Mesenchymal stem cell (in vitro differentiated cells and primary cell): ENCODE measurements at regions not wholly inside any gene's neighbourhood (a gene's known extent, or its start where the extent isn't known, plus 50 kb on each side); places are given as distances from the start of the nearest gene placed in this dataset.
"Not testable (repeated sequence)": the region's sequence is repeated elsewhere in the genome, so short reads cannot be mapped to it uniquely, and the experiment has no call there.

Experiments
- DNase-seq: peaks from one replicate; pipeline ENCODE4 v3.0.0-alpha.2; 2013
- H2AFZ ChIP-seq: one replicate; pipeline ENCODE4 v1.6.1; 2013; ENCODE audit warnings: low read depth, mild to moderate bottlenecking, control low read depth, inconsistent platforms, low read length, moderate library complexity
- H2AK5ac ChIP-seq: 2 replicates; pipeline ENCODE4 v1.6.1; 2013; ENCODE audit warnings: low read length, moderate library complexity, mild to moderate bottlenecking, inconsistent platforms; ENCODE audit not compliant: severe bottlenecking
- H2BK120ac ChIP-seq: one replicate; pipeline ENCODE4 v1.6.1; 2013; ENCODE audit warnings: low read depth, mild to moderate bottlenecking, inconsistent platforms, low read length, moderate library complexity
- H2BK12ac ChIP-seq, 2 experiments: one replicate each; pipeline ENCODE4 v1.6.1; 2013; ENCODE audit warnings: inconsistent platforms in 2 of 2, low read length in 2 of 2, mild to moderate bottlenecking in 2 of 2, moderate library complexity in 2 of 2, control low read depth in 1 of 2
- H2BK15ac ChIP-seq: one replicate; pipeline ENCODE4 v1.6.1; 2013; ENCODE audit warnings: mild to moderate bottlenecking, low read depth, inconsistent platforms; ENCODE audit not compliant: poor library complexity, severe bottlenecking
- H2BK5ac ChIP-seq: 2 replicates; pipeline ENCODE4 v1.6.1; 2013; ENCODE audit warnings: low read depth, mild to moderate bottlenecking, low read length, control low read depth, inconsistent platforms; ENCODE audit not compliant: poor library complexity, severe bottlenecking
- H3K14ac ChIP-seq, 2 experiments: one replicate each; pipeline ENCODE4 v1.6.1; 2013; ENCODE audit warnings: inconsistent platforms in 2 of 2, low read length in 2 of 2, control low read depth in 1 of 2, mild to moderate bottlenecking in 1 of 2, moderate library complexity in 1 of 2
- H3K18ac ChIP-seq, 2 experiments: one replicate each; pipeline ENCODE4 v1.6.1; 2013; ENCODE audit warnings: inconsistent platforms in 2 of 2, low read length in 2 of 2, control low read depth in 1 of 2, low read depth in 1 of 2, mild to moderate bottlenecking in 1 of 2
- H3K23ac ChIP-seq, 2 experiments: one replicate each; pipeline ENCODE4 v1.6.1; 2013; ENCODE audit warnings: inconsistent platforms in 2 of 2, low read length in 2 of 2, mild to moderate bottlenecking in 2 of 2, moderate library complexity in 2 of 2, control low read depth in 1 of 2
- H3K27ac ChIP-seq: 2 replicates; pipeline ENCODE4 v1.5.1; 2013; ENCODE audit warnings: mild to moderate bottlenecking, moderate library complexity, low read length, control low read depth, inconsistent platforms; ENCODE audit not compliant: poor library complexity, severe bottlenecking
- H3K27me3 ChIP-seq, 2 experiments: 2 replicates each; pipeline versions ENCODE4 v1.6.1 to v1.7.0; 2013; ENCODE audit warnings: low read length in 2 of 2, mild to moderate bottlenecking in 2 of 2, moderate library complexity in 2 of 2, control low read depth in 1 of 2, inconsistent platforms in 1 of 2; ENCODE audit not compliant: control insufficient read depth in 1 of 2, insufficient read depth in 1 of 2
- H3K36me3 ChIP-seq, 2 experiments: 2 replicates each; pipeline versions ENCODE4 v1.6.1 to v1.7.0; 2013; ENCODE audit warnings: low read length in 2 of 2, control low read depth in 1 of 2, inconsistent platforms in 1 of 2, low read depth in 1 of 2, mild to moderate bottlenecking in 1 of 2; ENCODE audit not compliant: insufficient read depth in 2 of 2, control insufficient read depth in 1 of 2
- H3K4ac ChIP-seq, 2 experiments: one replicate each; pipeline ENCODE4 v1.6.1; 2013; ENCODE audit warnings: inconsistent platforms in 2 of 2, low read length in 2 of 2, mild to moderate bottlenecking in 2 of 2, moderate library complexity in 2 of 2, control low read depth in 1 of 2, low read depth in 1 of 2
- H3K4me1 ChIP-seq: 2 replicates; pipeline ENCODE4 v1.6.1; 2013; ENCODE audit warnings: low read depth, low read length, control low read depth; ENCODE audit not compliant: control insufficient read depth, insufficient read depth
- H3K4me2 ChIP-seq: 2 replicates; pipeline ENCODE4 v1.6.1; 2013; ENCODE audit warnings: low read length, mild to moderate bottlenecking, inconsistent platforms; ENCODE audit not compliant: poor library complexity, severe bottlenecking
- H3K4me3 ChIP-seq, 2 experiments: 2 replicates each; pipeline versions ENCODE4 v1.5.1 to v1.7.0; 2013; ENCODE audit warnings: low read length in 2 of 2, mild to moderate bottlenecking in 2 of 2, control low read depth in 1 of 2, low read depth in 1 of 2; ENCODE audit not compliant: insufficient read depth in 1 of 2
- H3K79me1 ChIP-seq: replicated peaks from 2 replicates; pipeline ENCODE4 v1.6.1; 2013; ENCODE audit warnings: mild to moderate bottlenecking, control low read depth, low read length, inconsistent platforms; ENCODE audit not compliant: poor library complexity, severe bottlenecking
- H3K9ac ChIP-seq: 2 replicates; pipeline ENCODE4 v1.7.0; 2013; ENCODE audit warnings: mild to moderate bottlenecking, low read length, moderate library complexity
- H3K9me3 ChIP-seq: 2 replicates; pipeline ENCODE4 v1.7.0; 2013; ENCODE audit warnings: mild to moderate bottlenecking, low read length; ENCODE audit not compliant: control insufficient read depth
- H4K8ac ChIP-seq: one replicate; pipeline ENCODE4 v1.6.1; 2013; ENCODE audit warnings: inconsistent platforms, mild to moderate bottlenecking, low read length, moderate library complexity
- H4K91ac ChIP-seq: one replicate; pipeline ENCODE4 v1.6.1; 2013; ENCODE audit warnings: mild to moderate bottlenecking, low read length, inconsistent platforms
- WGBS: methylation state at CpG from one replicate; pipeline ENCODE4 v1.1.7; 2013; ENCODE audit warnings: mixed read lengths; 5-methylcytosine and 5-hydroxymethylcytosine counted together

DNA sequence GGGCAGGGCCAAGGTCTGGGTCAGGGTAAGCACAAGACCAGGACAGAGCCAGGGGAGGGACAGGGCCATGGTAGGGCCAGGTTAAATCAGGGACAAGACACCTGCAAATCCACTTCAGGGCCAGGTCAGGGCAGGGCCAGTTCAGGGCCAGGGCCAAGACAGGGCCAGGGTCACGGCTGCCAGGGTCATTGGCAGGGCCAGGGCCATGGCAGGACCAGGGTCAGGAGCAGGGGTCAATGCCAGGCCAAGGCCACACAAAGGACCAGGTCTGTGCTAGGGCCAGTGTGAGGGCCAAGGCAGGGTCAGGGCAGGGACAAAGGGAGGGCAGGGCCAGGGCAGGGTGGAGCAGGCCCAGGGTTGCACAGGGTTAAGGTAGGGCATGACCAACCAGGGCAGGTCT is 399.2 kb downstream of the GOLGA6L6 start:
- not testable (repeated sequence) for H3K14ac ChIP-seq, H2BK5ac ChIP-seq, H3K4me1 ChIP-seq, H3K9me3 ChIP-seq, H4K8ac ChIP-seq, H2BK120ac ChIP-seq, H3K4me2 ChIP-seq, H2BK12ac ChIP-seq, H3K18ac ChIP-seq, H3K23ac ChIP-seq, H2AFZ ChIP-seq, H3K36me3 ChIP-seq, H3K27me3 ChIP-seq, H2BK15ac ChIP-seq, DNase-seq, H3K9ac ChIP-seq, H3K27ac ChIP-seq, H3K79me1 ChIP-seq, H4K91ac ChIP-seq, H2AK5ac ChIP-seq, H3K4me3 ChIP-seq, H3K4ac ChIP-seq
- no CpG with 5 or more reads among the region's 1 CpG for WGBS

- H3K4me3 ChIP-seq, H3K27ac ChIP-seq, H3K9me3 ChIP-seq, H3K18ac ChIP-seq, H2AFZ ChIP-seq, H3K27me3 ChIP-seq, H2BK15ac ChIP-seq, H3K9ac ChIP-seq, DNase-seq, H4K91ac ChIP-seq, H2BK5ac ChIP-seq, H4K8ac ChIP-seq, H3K4me2 ChIP-seq, H3K36me3 ChIP-seq, H3K23ac ChIP-seq, H3K4ac ChIP-seq, H2AK5ac ChIP-seq, H3K14ac ChIP-seq, H3K79me1 ChIP-seq, H2BK12ac ChIP-seq, H2BK120ac ChIP-seq, H3K4me1 ChIP-seq: not testable (repeated sequence)
- whole genome bisulfite sequencing: 44% methylated on average over 2 of the region's 4 CpGs
These were observed 416.9 kb downstream of the GOLGA6L6 start for GRCh38 chr15:20124668-20125067.

DNA sequence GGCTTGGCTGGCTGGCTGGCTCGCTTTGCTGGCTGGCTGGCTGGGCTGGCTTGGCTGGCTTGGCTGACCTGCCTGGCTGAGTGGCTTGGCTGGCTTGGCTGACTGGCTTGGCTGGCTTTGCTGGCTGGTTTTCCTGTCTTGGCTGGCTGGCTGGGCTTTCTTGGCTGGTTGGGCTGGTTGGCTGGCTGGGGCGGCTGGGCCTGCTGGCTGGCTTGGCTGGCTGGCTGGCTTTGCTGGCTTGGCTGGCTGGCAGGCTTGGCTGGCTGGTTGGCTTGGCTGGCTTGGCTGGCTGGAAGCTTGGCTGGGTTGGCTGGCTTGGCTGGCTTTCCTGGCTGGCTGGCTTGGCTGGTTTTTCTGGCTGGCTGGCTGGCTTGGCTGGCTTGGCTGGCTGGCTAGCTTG is 435.6 kb downstream of the GOLGA6L6 start:
- Histone ChIP-seq H2BK120ac (no peak overlapping the region), H3K4me1 (no peaks in the 10 kb centered on the region), H3K23ac (no peak overlapping the region), H3K9ac (no peak overlapping the region), H3K27me3 (no peaks in the 10 kb centered on the region), H3K9me3 (no peaks in the 10 kb centered on the region), H2BK12ac (no peak overlapping the region), H4K8ac (no peak overlapping the region), H3K79me1 (no peaks in the 10 kb centered on the region), H3K36me3 (no peaks in the 10 kb centered on the region), H3K27ac (no peak overlapping the region), H2AFZ (no peak overlapping the region), H4K91ac (no peak overlapping the region), H2BK5ac (no peak overlapping the region), H2AK5ac (no peak overlapping the region), H3K4me2 (no peak overlapping the region), H3K4me3 (no peak overlapping the region), H3K4ac (no peak overlapping the region), H2BK15ac (no peak overlapping the region), H3K18ac (no peak overlapping the region), H3K14ac (no peak overlapping the region)
- DNase-seq: no peak
- 41% methylated on average over 2 of the region's 2 CpGs for WGBS

- not testable (repeated sequence) for H2BK5ac ChIP-seq, H2AK5ac ChIP-seq, H3K14ac ChIP-seq, H4K91ac ChIP-seq, H3K9ac ChIP-seq, H3K27me3 ChIP-seq, H2BK12ac ChIP-seq, H3K4me1 ChIP-seq, H2BK120ac ChIP-seq, DNase-seq, H3K36me3 ChIP-seq, H3K27ac ChIP-seq, H2AFZ ChIP-seq, H3K79me1 ChIP-seq, H3K9me3 ChIP-seq, H3K4ac ChIP-seq, H3K18ac ChIP-seq, H3K4me3 ChIP-seq, H3K4me2 ChIP-seq, H3K23ac ChIP-seq, H2BK15ac ChIP-seq, H4K8ac ChIP-seq
- WGBS: 83% methylated on average over 2 of the region's 3 CpGs
These were observed 436.3 kb downstream of the GOLGA6L6 start for GRCh38 chr15:20105011-20105990.
